Right lobe of liver (tissue), 4 donors: ENCODE measurements at regions not wholly inside any gene's neighbourhood (a gene's known extent, or its start where the extent isn't known, plus 50 kb on each side); places are given as distances from the start of the nearest gene placed in this dataset.

Experiments
- CTCF ChIP-seq, 4 donors: fragments of 200-600 bp in 3 of 4; fragments of 450-650 bp in 1 of 4; IDR thresholded peaks; one replicate each; pipeline versions ENCODE4 v1.5.1 to v1.8.0; 2016 to 2022; ENCODE audit warnings: antibody characterized with exemption in 4 of 4, mild to moderate bottlenecking in 2 of 4
- POLR2A ChIP-seq: fragments of 450-650 bp; IDR thresholded peaks from one replicate; pipeline ENCODE4 v1.6.1; 2017; ENCODE audit warnings: antibody characterized with exemption, mild to moderate bottlenecking
- donor health status: DM: no; HTN: no; CAD: no.
- donor health status: DM: no; HTN: no; CAD: no.
- donor health status: DM: no; HTN: yes; CAD: no.

- TF ChIP-seq CTCF (IDR thresholded peaks at IDR 0.05) (no peak), POLR2A (no peak)
These were observed 1123.0 kb downstream of the VRK1 start for GRCh38 chr14:97920201-97920600.
